ENCODE measurements at regions not wholly inside any gene's neighbourhood (a gene's known extent, or its start where the extent isn't known, plus 50 kb on each side); places are given as distances from the start of the nearest gene placed in this dataset.

DNA sequence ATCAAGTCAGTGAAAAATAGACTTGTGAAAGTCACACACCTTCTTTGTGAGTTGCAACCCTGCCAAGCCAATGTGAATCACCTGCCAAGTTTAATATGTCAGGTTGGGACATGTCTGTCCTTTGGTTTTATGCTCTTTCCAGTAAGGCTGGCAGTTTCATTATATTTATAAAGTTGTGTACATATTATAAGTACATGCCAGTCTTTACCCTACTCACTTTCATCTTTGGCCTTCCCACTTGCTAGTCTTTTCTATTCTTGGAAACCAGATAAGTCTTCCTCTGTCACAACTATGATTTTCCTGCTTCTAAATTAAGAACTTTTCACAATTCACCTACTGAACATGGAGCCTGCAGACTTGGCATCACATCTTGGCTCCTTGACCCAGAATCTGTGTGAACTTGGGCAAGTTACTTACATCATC is 680.7 kb upstream of the BOD1L1 start:
- no peak for TF ChIP-seq EP300 (IDR thresholded peaks at IDR 0.05; ENCODE audit: borderline replicate concordance in 1 of 2, low read depth in 2 of 2, low read length in 2 of 2)
- TF ChIP-seq, protein P1, sequence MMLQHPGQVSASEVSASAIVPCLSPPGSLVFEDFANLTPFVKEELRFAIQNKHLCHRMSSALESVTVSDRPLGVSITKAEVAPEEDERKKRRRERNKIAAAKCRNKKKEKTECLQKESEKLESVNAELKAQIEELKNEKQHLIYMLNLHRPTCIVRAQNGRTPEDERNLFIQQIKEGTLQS (IDR thresholded peaks at IDR 0.05; ENCODE audit: insufficient read depth, low read depth, low read length) = no peak
- TF ChIP-seq, protein P2, sequence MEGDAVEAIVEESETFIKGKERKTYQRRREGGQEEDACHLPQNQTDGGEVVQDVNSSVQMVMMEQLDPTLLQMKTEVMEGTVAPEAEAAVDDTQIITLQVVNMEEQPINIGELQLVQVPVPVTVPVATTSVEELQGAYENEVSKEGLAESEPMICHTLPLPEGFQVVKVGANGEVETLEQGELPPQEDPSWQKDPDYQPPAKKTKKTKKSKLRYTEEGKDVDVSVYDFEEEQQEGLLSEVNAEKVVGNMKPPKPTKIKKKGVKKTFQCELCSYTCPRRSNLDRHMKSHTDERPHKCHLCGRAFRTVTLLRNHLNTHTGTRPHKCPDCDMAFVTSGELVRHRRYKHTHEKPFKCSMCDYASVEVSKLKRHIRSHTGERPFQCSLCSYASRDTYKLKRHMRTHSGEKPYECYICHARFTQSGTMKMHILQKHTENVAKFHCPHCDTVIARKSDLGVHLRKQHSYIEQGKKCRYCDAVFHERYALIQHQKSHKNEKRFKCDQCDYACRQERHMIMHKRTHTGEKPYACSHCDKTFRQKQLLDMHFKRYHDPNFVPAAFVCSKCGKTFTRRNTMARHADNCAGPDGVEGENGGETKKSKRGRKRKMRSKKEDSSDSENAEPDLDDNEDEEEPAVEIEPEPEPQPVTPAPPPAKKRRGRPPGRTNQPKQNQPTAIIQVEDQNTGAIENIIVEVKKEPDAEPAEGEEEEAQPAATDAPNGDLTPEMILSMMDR (IDR thresholded peaks at IDR 0.05; ENCODE audit: control extremely low read depth in 1 of 3, insufficient read depth in 1 of 3, low read depth in 1 of 3, low read length in 3 of 3) = no peak
- TF ChIP-seq POLR2AphosphoS5 (IDR thresholded peaks at IDR 0.05; ENCODE audit: low read depth, low read length) = no peak

Data from H1 (cell line).